NCI-H2227 (cell line): ENCODE measurements at regions not wholly inside any gene's neighbourhood (a gene's known extent, or its start where the extent isn't known, plus 50 kb on each side); places are given as distances from the start of the nearest gene placed in this dataset.

Source experiments
- DNase-seq: peaks from one replicate; lab custom pipeline; 2025; ENCODE audit not compliant: unreplicated experiment; lab: John Stamatoyannopoulos, UW

- DNase-seq: no peak
Observed at GRCh38 chr7:16065939-16066338, 355.4 kb downstream of the CRPPA start.

GRCh38 chr7:16063716-16064675 lies 357.3 kb downstream of the CRPPA start:
- no peak for DNase-seq

GRCh38 chr7:16063221-16063620 lies 358.1 kb downstream of the CRPPA start:
- DNase-seq: no peak

- no peak for DNase-seq
Observed at GRCh38 chr7:16062269-16062668, 359.1 kb downstream of the CRPPA start.

GRCh38 chr7:16061630-16062029 lies 359.7 kb downstream of the CRPPA start:
- DNase-seq: no peak

GRCh38 chr7:16061011-16061410 lies 360.3 kb downstream of the CRPPA start:
- DNase-seq: no peak

GRCh38 chr7:16060502-16060901 lies 360.8 kb downstream of the CRPPA start:
- no peak for DNase-seq

- DNase-seq: no peak
Observed at GRCh38 chr7:16055263-16055976, 365.9 kb downstream of the CRPPA start.

GRCh38 chr7:16051561-16052255 lies 365.2 kb upstream of the MEOX2 start:
- DNase-seq: no peak

GRCh38 chr7:16046041-16046440 lies 359.6 kb upstream of the MEOX2 start:
- no peak for DNase-seq

GRCh38 chr7:16045296-16045695 lies 358.8 kb upstream of the MEOX2 start:
- no peak for DNase-seq

- no peak for DNase-seq
Observed at GRCh38 chr7:16044645-16045044, 358.2 kb upstream of the MEOX2 start.

GRCh38 chr7:16040346-16040745 lies 353.9 kb upstream of the MEOX2 start:
- DNase-seq: no peak

- DNase-seq: no peak
Observed at GRCh38 chr7:16038906-16039305, 352.4 kb upstream of the MEOX2 start.

- no peak for DNase-seq
Observed at GRCh38 chr7:16035392-16035791, 348.9 kb upstream of the MEOX2 start.

GRCh38 chr7:16034866-16035265 lies 348.4 kb upstream of the MEOX2 start:
- DNase-seq: no peak

GRCh38 chr7:16034353-16034752 lies 347.9 kb upstream of the MEOX2 start:
- DNase-seq: no peak

GRCh38 chr7:16033233-16033632 lies 346.8 kb upstream of the MEOX2 start:
- DNase-seq: no peak

GRCh38 chr7:16028636-16029035 lies 342.2 kb upstream of the MEOX2 start:
- DNase-seq: no peak

GRCh38 chr7:16028103-16028502 lies 341.6 kb upstream of the MEOX2 start:
- no peak for DNase-seq

GRCh38 chr7:16027396-16027795 lies 340.9 kb upstream of the MEOX2 start:
- DNase-seq: no peak
